Stimulated activated CD8-positive, alpha-beta memory T cell treated with anti-CD3 and anti-CD28 coated beads, Interleukin-4, amount 100 ng/mL, for 24 hours (primary cell): ENCODE measurements at regions not wholly inside any gene's neighbourhood (a gene's known extent, or its start where the extent isn't known, plus 50 kb on each side); places are given as distances from the start of the nearest gene placed in this dataset.

ENCODE experiments used
- DNase-seq: peaks from one replicate; pipeline ENCODE4 v3.0.0-alpha.2; 2020; ENCODE audit warnings: low read depth

DNA sequence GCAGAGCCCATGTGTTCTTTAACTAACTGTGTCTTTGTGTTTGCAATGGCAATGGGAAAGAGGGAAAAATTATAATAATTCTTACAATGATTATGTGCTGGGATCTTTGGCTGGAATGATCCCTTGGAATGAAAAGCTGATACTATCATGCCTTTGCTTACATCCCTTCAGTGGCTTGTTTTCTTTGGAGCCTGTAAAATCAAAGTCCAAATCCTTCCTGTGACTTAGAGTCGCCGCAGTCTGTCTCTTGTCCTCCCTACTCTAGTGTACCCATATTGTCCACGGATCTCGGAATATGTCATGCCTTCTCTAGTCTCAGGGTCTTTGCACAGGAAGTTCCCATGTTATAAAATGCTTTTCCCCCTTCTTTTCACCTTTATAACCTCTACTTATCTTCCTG lies 111.7 kb upstream of the MAF start:
- no peak for DNase-seq

DNA sequence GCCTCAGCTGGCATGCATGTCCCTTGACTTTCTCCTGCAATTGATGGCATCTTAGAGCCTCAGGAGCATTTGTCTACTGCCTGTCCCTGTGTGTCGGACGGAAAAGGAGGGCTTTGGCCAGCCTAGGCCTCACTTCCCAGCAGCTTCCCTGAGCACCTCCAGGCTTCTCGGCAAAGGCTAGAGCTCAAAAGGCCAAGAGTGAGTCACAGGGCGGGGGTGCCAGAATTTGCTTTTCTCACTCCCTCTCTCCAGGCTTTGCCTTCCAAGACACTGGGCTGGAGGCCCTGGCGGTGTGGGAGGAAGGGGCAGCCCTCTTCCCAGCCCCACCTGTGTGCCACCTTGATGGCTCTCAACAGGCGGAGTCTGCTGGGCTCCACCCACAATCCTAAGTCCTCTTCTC lies 107.3 kb upstream of the MAF start:
- no peak for DNase-seq

DNA sequence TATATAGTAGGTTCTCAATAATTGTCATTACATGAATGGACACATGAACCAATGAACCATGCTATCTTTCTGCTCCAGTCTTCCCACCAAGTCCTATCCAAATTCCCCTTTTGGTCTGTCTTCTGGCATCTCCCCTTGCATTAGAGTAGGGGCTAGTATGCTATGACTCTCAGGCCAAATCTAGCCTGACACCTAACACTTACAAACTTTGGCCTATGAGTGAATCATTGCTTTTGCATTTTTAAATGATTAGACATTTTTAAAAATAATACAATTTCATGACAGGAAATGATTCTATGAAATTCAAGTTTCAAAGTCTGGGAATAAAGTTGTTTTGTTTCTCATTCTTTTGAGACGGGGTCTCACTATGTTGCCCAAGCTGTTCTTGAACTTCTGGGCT lies 102.5 kb upstream of the MAF start:
- DNase-seq: no peak

DNA sequence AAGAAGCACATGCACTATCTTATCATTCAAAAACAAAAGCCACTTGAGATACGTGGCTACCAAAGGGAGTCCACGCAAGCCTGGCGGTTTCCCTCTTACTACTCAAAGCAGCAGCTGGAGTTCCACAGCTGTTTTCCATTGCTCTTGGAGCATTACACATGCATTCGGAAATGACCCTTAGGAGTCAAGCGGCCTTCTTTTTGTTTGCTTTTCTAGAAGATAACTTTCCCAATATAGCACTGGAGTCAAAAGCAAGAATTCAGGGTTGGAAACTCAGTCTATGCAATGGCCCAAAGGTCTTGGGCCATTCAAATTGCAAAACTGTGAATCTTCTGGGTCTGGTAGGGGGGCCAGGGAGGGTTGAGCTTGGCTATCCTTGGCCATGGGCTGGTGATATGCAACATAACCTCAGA lies 97.8 kb upstream of the MAF start:
- no peak for DNase-seq

DNA sequence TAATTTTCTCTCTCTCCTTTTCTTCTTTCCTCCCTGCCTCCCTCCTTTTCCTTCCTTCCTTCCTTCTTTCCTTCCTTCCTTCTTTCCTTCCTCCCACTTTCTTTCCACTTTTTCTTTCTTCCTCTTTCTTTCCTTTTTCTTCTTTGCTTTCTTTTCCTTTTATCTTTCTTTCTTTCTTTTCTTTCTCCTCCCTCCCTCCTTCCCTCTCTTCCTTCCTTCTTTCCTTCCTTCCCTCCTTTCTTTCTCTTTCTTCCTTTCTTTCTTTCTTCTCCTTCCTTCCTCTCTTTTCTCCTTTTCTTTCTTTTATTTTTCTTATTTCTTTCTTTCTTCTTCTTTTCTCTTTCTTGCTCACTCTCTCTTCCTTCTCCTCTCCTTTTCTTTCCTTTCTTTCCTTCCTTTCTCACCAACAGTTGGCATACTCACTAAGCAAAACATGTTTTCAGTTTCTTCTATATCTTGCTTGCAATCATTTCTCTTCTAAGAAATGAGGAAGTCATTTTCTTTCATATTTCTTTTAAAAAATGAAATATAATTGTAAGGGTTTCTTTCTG lies 97.1 kb upstream of the MAF start:
- no peak for DNase-seq

DNA sequence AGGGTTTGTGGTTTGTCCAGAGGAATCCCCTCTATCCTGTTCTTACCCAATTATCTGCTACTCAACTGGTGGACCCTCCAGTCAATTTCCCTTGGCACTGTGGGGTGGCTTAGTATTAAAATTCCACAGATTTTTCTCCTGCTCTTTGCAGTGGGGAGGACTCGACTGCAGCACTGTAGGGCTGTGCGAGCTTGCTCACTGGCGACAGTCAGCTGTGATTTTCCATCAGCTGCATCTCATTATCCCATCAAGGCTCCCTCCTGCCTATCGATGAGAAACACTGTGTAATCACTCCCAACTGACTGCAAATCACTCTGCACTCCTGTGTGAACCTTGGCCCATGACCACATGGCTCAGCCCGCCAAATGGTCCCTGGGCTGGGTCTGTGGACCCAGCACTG lies 90.5 kb upstream of the MAF start:
- no peak for DNase-seq

DNA sequence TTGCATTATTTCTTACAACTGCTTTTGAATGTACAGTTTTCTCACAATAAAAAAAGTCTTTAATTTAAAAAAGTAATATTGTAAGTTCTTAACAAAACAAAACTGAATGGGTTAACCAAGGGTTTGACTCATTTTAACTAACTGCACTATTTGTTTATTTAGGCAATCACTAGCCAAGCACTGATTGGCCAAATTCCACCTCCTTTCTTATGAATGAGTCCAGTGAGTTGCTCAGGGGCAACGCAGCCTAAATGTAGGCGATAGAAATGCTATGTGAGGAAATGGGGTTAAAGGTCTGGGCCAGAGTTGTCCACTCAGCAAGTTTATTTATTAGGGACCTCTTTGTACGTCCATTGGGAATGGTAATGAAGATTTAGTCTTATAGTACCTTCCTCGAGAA lies 89.6 kb upstream of the MAF start:
- DNase-seq: no peak

DNA sequence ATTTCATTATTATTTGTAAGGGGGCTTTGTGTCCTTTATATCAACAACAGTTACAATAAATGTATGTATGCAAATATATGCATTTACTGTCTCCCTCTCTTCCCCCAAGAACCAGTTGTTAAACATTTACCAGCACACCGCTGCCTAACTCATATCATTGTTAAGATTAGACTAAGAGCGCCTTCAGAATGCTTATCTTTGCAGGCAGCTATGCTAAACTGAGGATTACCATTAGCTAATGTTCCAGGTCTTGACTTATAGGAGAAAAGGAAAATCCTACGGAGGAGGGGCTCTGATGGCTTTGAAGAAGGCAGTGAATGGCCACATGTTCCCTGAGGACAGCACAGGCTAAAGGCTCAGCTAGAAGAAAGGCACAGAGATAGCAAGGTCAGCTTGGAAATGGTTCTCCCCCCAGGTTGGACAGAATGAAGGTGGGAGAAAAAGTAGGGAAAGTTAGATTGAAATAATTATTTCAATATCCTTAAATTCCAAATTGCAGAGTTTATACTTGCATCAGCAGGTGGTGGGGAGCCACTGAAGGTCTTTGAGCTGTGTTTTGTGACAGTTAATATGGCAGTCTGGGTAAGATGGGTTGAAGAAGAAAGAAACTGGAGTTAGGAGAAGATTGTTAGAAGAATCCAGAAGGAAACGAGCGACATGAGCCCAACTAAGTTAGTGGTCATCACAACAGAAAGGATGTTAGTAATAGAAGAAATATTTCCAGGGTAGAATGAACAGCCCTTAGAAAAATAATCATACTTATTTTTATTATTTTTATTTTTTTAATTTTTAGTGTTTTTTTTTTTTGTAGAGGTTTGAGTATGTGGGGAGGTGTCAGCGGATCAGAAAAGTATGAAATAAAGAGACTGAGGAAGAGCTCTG lies 87.0 kb upstream of the MAF start:
- DNase-seq: no peak

DNA sequence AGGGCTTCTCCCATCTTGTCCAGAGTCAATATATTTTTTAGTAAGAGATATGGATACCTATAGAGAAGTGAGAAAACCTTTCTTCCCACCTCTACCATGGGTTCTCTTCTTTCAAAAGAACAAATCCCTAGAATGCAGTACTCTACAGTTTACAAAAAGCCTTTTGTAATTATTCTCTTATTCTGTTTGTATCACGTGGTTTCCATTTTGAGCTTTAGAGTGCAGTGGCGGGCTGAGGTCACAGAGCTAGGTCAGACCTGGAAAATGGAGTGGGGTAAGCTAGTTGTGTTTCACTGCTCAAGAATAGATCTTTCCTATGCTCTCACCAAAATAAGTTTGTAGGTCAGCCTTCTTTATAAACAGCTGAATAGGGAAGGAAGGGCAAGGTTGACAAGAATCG lies 85.3 kb upstream of the MAF start:
- DNase-seq: no peak

DNA sequence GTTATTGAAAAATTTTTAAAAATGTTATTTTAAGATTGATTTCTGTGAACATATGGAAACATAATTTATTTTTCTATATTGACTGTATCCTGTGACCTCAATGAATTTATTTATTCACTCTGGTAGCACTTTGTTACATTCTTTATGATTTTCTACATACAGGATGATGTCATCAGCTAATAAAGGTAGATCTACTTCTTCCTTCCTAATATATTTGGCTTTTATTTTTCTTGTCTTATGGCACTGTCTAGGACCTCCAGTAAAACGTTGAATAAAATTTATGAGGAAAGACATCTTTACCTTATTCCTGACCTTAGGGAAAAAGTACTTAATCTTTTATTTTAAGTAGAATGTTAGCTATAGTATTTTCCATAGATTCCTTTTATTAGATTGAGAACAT lies 78.8 kb upstream of the MAF start:
- DNase-seq: no peak

DNA sequence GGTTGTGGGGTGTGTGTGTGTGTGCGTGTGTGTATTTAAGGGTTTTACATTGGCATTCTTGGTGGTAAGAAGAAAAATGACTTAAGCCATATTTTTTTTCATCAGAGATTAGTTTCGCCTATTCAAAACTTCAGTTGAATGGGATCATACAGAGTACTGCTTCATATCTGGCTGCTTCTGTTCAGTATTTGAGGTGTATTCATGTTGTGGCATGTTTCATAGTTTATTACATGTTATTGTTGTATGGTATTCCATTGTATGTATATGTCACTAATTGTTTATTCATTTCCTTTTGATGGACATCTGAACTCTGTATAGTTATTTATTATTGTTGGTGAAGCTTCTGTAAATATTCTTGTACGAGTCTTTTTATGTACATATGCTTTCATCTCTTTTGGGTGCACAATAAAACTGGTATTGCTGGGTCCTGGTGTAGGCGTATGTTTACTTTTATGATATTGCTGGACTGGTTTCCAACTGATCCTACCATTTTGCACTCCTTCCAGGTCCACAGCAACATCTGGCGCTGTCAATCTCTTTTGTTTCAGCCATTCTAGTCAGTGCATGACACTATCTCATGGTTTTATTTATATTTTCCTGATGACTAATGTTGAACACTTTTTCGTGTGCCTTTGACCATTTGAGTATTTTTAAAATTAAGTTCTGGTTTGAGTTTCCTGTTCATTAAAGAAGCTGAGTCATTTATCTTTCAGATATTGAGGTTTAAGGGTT lies 77.4 kb upstream of the MAF start:
- no peak for DNase-seq

DNA sequence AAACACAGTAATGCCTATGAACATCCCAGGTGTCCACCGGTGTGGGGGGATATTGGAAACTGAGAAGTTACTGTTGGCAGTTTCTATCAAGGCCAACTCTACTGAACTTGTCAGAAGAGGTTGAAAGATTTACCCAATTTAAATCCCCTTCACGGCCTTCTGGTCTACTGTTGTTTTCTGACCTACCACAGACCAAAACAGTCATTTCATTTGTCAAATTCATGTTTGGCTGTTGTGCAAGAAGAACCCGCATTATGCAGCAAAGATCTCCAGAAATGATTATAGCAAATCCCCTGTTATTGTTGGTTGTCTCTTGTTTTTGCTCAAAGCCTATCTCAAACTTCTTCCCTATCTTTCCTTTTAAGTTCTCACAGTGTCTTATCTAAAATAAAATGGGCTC lies 73.1 kb upstream of the MAF start:
- no peak for DNase-seq

DNA sequence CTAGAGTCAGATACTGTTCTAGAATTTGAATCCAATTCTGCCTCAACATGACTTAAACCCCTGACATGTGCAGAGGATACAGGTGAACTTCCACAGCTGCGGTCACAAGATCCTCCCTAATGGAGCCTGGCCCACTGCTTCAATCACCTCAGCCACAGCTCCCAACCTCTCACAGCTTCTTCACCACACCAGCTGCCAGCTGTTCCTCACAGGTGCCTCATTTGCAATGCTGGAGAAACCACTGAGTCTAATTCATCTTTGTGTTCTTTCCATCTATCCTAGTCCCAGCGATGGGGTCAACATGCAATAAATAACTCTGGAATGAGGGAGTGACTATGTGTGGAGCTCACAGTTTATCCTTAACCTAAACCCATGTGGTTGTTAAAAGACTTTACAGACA lies 72.0 kb upstream of the MAF start:
- no peak for DNase-seq

DNA sequence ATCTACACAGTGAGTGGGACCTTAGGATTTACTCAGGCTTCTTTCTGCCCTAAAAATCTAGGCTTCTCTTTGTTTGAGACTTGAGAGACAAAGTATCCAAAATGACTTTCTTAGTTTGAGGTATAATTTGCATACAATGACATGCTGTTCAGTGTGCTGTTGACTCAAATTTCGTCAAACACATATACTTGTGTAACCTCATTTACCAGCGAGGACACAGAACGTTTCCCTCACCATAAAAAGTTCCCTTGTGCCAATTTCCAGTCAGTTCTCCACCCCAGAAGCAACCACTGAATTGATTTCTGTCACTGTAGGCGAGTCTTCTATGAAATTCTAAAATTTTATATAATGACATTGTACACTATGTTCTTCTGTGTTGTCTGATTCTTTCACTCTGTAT lies 68.0 kb upstream of the MAF start:
- DNase-seq: no peak

DNA sequence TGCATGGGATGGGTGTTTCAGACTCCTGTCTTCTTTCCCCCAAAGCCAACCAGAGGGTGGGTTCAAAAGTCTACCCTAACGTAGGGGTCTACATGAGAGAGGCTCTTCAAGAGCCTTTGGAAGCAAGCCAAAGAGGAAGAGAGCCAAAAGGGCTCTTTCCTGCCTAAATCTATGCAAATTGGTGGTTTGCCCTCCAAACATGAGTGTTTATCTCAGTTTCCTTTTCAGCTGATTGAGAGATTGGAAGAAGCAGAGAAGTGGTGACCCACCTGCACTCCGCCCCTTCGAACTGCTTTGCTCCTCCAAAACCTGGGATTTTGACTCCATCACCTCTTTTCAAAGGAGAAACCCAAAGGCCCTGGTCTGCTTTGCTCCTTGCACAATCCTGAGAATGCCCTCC lies 65.4 kb upstream of the MAF start:
- DNase-seq: no peak

DNA sequence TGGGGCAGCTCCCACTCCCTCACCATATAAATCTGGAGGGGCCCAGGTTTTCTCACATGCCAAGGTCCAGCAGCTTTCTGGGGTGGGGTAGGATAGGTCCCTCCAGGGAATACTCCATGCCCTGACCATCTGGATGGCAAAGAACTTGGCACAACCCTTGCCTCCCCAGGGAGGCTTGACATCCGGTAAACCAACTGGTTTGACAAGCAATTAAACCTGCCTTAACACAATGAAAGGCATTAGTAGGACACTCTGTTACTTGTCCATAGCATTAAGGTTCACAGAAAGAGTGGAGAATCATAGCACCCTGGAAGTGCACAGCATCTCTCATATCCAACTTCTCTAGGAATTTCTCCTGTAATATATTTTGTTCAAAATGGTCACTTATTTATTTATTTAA lies 63.9 kb upstream of the MAF start:
- no peak for DNase-seq

DNA sequence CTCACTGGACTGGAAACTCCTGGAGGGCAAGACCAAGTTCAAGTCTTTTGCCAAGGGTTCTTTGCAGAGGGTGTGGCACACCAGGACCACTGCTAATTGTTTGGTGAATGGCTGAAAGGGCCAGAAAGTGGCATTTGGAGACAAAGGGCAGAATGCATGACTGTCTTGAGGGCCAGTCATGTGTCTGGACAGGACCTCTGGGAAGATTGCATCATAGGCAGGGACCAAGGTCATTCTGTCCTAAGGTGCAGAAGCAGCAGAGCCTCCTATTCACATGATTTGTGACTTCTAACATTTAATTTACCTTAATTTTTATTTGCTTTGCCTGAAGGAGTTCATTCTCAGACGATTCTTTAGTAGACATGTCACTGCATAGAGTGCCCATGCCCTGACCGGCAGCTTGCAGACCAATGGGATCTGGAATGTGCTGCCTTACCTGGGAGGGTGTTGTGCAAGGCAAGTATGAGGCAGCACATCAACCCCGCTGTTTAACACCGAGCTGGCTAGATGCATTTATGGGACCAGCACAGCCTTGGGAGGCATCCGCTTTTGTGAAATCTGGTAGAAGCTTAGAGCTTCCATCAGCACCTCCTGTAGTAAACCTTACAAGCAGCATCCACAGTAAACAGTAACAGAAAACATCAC lies 62.3 kb upstream of the MAF start:
- no peak for DNase-seq

DNA sequence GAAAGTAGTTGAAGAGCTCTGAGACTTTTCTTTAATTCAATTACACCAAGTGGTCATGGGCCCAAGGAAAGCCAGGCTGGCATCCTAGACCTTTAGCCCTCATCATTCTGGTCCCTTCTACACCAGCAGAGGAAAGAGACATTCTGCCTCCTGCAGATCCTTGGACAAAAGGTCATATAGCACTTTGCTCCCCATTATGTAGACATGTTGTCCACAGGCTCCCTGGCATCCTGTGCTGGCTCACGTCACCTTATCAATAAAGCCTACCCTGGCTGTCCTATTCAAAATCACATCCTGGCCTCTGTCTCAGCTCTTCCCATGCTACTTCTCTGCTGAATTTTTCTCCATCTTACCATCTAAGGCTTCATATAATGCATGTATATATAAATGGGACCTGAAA lies 61.6 kb upstream of the MAF start:
- DNase-seq: no peak

DNA sequence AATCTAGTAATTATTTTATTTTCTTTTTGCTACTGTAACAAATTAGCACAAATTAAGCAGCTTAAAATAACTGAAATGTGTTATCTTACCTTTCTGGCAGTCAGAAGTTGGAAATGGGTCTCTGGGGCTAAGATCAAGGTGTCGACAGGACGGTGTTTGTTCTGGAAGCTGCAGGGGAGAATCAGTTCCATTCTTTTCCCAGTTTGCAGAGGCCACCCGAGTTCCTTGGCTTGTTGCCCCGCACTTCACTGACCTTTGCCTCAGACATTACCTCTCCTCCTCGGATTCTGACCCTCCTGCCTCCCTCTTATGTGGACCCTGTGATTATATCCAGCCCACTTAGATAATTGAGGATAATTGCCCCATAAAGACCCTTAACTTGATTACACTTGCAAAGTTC lies 61.0 kb upstream of the MAF start:
- DNase-seq: no peak

DNA sequence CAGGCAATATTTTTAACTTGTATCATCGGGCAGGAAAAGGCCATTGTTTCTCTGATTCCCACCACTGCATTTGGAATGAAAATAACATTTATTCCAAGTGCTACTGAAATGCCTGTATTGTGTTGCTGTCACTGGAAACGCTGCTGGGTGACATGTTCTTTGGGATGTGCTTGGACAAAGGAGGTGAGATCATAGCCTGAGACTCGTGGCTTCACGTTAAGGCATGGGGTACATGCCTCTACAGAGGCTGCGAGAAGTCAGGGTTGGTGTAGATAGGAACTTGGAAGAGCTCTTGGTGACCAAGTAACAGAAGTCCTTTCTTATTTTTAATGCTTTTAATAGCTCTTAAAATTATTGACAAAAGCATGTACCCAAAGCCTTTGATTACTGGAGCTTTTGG lies 58.8 kb upstream of the MAF start:
- DNase-seq: no peak

DNA sequence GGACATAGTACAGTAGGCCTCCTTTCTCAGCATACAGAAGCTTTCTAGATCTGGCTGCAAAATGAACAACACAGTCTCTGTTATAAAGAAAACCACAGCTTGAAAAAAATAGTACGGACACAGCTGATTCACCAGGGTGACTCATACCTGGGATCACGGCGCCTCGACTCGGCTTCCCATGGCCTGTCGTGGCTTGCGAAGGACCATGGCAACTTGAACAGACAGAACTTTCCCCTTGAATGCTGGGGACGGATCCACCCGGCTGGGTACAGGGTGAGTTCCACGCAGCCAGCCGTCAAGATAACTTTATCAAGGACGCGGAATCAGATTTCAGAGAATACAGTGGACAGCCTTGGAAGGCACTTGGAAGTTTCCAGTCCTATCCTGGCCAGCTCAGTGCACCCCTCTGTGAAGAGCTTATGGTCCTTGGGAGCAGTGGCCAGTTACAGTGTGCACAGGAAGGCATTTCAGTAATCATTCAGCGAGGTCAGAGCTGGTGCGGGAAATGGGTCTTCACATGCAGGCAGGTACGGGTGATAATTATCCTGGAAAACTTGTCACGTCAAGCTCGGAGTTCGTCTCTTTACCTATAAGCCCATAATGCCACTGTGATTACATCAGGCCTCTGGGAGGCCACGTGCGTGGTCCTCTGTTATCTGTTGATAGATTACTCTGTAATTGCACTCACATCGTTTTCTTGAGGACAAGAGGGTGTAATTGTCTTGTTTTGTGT lies 57.9 kb upstream of the MAF start:
- DNase-seq: no peak

DNA sequence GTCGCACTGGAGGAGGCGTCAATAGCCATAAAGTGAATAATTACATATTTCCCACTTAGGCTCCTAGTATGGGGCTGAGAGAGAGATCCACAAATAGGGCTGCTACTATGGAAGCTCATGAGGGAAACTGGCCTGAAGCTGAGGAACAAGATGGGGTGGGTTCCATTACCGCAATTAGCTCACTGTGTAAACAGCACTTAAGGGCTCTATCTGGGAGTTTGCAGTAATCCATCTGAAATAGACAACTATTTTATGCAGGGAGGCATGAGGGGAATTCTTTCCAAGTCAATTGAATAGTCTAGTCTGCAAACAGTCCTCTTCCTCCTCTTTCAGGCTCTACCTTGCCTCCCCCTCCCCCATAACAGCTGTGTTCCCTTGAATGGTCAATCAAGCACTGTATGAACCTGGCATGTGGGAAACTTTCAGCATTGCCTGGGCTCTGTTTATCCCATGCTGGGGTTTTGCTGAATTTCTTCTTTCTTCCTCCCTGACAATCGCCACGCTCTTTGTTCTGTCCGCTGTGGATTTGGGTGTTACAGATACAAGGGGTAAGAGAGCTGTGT lies 56.1 kb upstream of the MAF start:
- DNase-seq: no peak
